K562 (cell line): ENCODE measurements at regions not wholly inside any gene's neighbourhood (a gene's known extent, or its start where the extent isn't known, plus 50 kb on each side); places are given as distances from the start of the nearest gene placed in this dataset.

Experiments used
- AFF4 ChIP-seq: sonication (generic); formaldehyde crosslinking; IDR thresholded peaks from 2 replicates; pipeline ENCODE4 v1.8.0; 2023; ENCODE audit warnings: mild to moderate bottlenecking, missing genetic modification reagents
- ATF3 ChIP-seq, 2 experiments: fragments of 450-650 bp in 1 of 2; sonication (generic) in 1 of 2; formaldehyde crosslinking in 1 of 2; IDR thresholded peaks in 1 of 2; conservative IDR thresholded peaks in 1 of 2; 2 replicates each; pipeline versions ENCODE4 v1.6.1 to v1.8.1; 2016 to 2023; ENCODE audit warnings: mild to moderate bottlenecking in 2 of 2, moderate library complexity in 2 of 2, inconsistent platforms in 1 of 2, missing genetic modification reagents in 1 of 2
- ATF7 ChIP-seq: fragments of 450-650 bp; IDR thresholded peaks from 2 replicates; pipeline ENCODE4 v1.7.1; 2014; ENCODE audit warnings: mild to moderate bottlenecking, moderate library complexity
- CAMTA2 ChIP-seq: fragments of 250-450 bp; sonication (Bioruptor Pico); conservative IDR thresholded peaks from 2 replicates; pipeline ENCODE4 v1.5.1; 2022
- CBX2 ChIP-seq: fragments of 200-600 bp; sonication (generic); IDR thresholded peaks from one replicate; pipeline ENCODE4 v1.6.1; 2012; ENCODE audit warnings: mild to moderate bottlenecking, low read length, inconsistent platforms; ENCODE audit not compliant: insufficient read depth, poor library complexity, severe bottlenecking
- CCAR2 ChIP-seq: fragments of 200-400 bp; formaldehyde crosslinking; IDR thresholded peaks from 2 replicates; pipeline ENCODE4 v1.6.1; 2017; ENCODE audit warnings: mild to moderate bottlenecking, low read depth, low read length
- ELF1 ChIP-seq: fragments of 200-800 bp; sonication (Bioruptor generic); IDR thresholded peaks from 2 replicates; pipeline ENCODE4 v1.6.1; 2016; ENCODE audit warnings: missing genetic modification characterization, missing compliant biosample characterization
- FOSL1 ChIP-seq: fragments of 200-800 bp; sonication (Bioruptor generic); conservative IDR thresholded peaks from 2 replicates; pipeline ENCODE4 v1.6.1; 2016; ENCODE audit warnings: missing genetic modification characterization, missing compliant biosample characterization
- IRF9 ChIP-seq: fragments of 450-650 bp; IDR thresholded peaks from 2 replicates; pipeline ENCODE4 v1.6.1; 2016; ENCODE audit warnings: missing biosample characterization, missing genetic modification characterization
- NR1H2 ChIP-seq: sonication (generic); formaldehyde crosslinking; IDR thresholded peaks from 2 replicates; pipeline ENCODE4 v1.4.0; 2020; ENCODE audit warnings: mild to moderate bottlenecking, missing genetic modification reagents
- PHB ChIP-seq: fragments of 250-450 bp; sonication (Bioruptor Pico); IDR thresholded peaks from 2 replicates; pipeline ENCODE4 v1.5.0; 2021
- PML ChIP-seq: IDR thresholded peaks from 2 replicates; pipeline ENCODE4 v1.6.1; 2012; ENCODE audit warnings: low read length, inconsistent platforms
- POLR2AphosphoS5 ChIP-seq: IDR thresholded peaks from 2 replicates; pipeline ENCODE4 v1.6.1; 2011; ENCODE audit warnings: mild to moderate bottlenecking, low read depth, low read length, moderate library complexity; ENCODE audit not compliant: control insufficient read depth, insufficient read depth
- SMARCE1 ChIP-seq: fragments of 450-650 bp; IDR thresholded peaks from 2 replicates; pipeline ENCODE4 v1.7.1; 2016; ENCODE audit warnings: mild to moderate bottlenecking
- ZNF354B ChIP-seq: fragments of 250-450 bp; sonication (Bioruptor Pico); IDR thresholded peaks from 2 replicates; pipeline ENCODE4 v1.4.0; 2020
- ZNF57 ChIP-seq: fragments of 450-650 bp; formaldehyde crosslinking; IDR thresholded peaks from 2 replicates; pipeline ENCODE4 v1.4.0; 2020; ENCODE audit warnings: mild to moderate bottlenecking, moderate library complexity
- ZNF639 ChIP-seq, 2 experiments: fragments of 200-800 bp in 1 of 2; sonication (Bioruptor generic) in 1 of 2; sonication (generic) in 1 of 2; formaldehyde crosslinking in 1 of 2; IDR thresholded peaks in 1 of 2; conservative IDR thresholded peaks in 1 of 2; 2 replicates each; pipeline versions ENCODE4 v1.5.0 to v1.6.1; 2016 to 2020; ENCODE audit warnings: missing compliant biosample characterization in 1 of 2, missing genetic modification characterization in 1 of 2, missing genetic modification reagents in 1 of 2

- TF ChIP-seq AFF4 (no peak), CAMTA2 (no peak), SMARCE1 (0 out of 2 replicates have a peak, but pooled peaks have one; percentile 11), PHB (CRISPR knock-in tag) (no peak), CBX2 (no peak), ATF3 (IDR thresholded peaks at IDR 0.05) (peak; percentile 79), ATF3 (CRISPR knock-in tag; conservative IDR thresholded peaks at IDR 0.05) (no peak), ATF7 (0 out of 2 replicates have a peak, but pooled peaks have one; percentile 14), ZNF639 (CRISPR knock-in tag; conservative IDR thresholded peaks at IDR 0.05 in 1 of 2, IDR thresholded peaks at IDR 0.05 in 1 of 2) (no peak), FOSL1 (tag) (peak; percentile 91), IRF9 (tag) (no peak), ZNF354B (CRISPR knock-in tag) (no peak), ELF1 (tag) (no peak), ZNF57 (CRISPR knock-in tag) (0 out of 2 replicates have a peak, but pooled peaks have one; percentile 51), POLR2AphosphoS5 (no peak), PML (no peak), CCAR2 (no peak), NR1H2 (CRISPR knock-in tag) (no peak)
Observed at GRCh38 chr1:221039616-221040015, 160.4 kb downstream of the HLX start (continued).
